ENCODE measurements at regions not wholly inside any gene's neighbourhood (a gene's known extent, or its start where the extent isn't known, plus 50 kb on each side); places are given as distances from the start of the nearest gene placed in this dataset.
"Not testable (repeated sequence)": the region's sequence is repeated elsewhere in the genome, so short reads cannot be mapped to it uniquely, and the experiment has no call there.

DNA sequence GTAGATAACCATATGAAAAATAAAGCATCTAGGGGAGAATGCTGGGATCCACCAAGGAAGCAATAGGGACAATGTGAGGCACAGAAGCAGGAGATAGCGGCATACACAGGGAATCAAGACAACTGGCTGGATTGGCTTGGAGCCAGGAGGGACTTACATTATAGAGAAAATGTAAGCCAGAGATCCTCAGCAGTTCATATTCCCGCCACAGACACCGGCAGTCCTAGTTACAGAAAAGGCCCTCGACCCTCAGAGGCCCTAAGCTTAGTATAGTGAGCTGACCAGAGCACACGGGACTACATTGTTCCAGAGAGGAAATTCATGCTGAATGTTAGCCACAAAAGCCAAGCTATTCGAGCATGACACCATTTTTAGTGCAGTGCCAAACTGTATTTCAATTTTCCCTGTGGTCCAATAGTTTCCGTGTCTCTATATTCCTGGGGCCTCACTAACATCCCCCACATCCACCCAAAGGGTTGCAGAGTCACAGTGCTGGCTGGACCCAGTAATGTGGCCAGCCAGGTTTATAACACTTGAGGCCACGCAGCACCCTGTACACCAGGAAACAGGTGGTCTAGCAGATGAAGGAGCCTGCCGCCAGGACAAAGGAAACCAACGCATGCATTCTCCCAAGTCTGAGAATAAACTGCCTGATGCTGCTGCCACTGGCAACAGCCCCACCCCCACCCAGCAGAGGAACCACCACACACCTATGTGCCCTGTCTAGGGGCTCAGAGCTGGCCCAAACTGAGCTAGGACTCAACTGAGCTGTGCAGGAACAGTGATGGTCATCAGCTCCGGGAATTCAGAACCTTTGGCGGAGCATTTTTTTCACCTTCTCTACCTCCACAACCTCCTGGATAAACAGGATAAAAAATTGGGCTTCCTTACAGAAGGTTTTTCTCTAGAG is 693.2 kb upstream of the CHD1 start:
- H3K27ac Mint-ChIP-seq: no peak overlapping the region
- H3K4me1 Mint-ChIP-seq: no peaks in the 10 kb centered on the region

DNA sequence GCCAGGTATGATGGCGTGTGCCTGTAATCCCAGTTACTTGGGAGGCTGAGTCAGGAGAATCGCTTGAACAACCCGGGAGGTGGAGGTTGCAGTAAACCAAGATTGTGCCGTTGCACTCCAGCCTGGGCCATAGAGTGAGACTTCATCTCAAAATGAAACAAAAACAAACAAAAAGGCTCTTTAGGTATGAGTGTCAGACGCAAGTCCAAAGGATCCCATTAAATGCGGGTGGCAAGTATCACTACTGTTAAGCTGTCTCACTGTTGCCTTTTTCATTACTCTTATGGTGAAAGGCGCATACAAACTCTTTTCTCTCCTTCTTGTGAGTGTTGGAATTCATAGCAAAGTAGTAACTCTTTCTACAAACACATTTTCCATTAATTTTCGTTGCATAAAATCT is 688.5 kb upstream of the CHD1 start:
- DNase-seq: no peak
- Mint-ChIP-seq H3K27ac (no peak overlapping the region), H3K36me3 (no peaks in the 10 kb centered on the region), H3K4me3 (no peak overlapping the region), H3K4me1 (no peaks in the 10 kb centered on the region), H3K27me3 (ENCODE audit: low read depth in 3 of 3) (no peaks in the 10 kb centered on the region), H3K9me3 (peaks cover 4 to 22% (median 12%) of the 10 kb centered on the region in 6 donors)

More for the DNA sequence above, 693.2 kb upstream of the CHD1 start:
- H3K27me3 Mint-ChIP-seq (ENCODE audit: low read depth in 3 of 3): peaks cover 0 to 3% (median 0%) of the 10 kb centered on the region in 3 donors
- H3K36me3 Mint-ChIP-seq: no peaks in the 10 kb centered on the region
- no peak overlapping the region for H3K4me3 Mint-ChIP-seq
- no peak for DNase-seq
- peaks cover 5 to 25% (median 19%) of the 10 kb centered on the region in 6 donors for H3K9me3 Mint-ChIP-seq

DNA sequence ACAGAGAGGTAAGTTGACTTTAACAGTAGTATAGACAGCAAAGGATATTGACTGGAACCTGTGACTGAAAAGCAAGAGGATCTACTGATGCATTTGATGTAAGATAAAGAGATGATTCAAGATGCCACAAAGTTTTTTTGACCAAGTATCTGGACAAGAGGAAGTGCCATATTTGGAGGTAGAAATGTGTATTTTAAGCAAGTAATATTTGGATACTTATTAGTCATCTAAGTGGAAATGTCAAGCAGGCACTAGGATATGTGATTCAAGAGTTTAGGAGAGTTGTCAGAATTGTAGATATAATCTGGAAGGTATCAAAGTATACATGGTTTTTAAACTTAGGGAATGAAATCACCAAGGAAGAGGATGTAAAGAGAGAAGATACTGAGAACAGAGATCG is 686.1 kb upstream of the CHD1 start:
- H3K4me1 Mint-ChIP-seq: no peaks in the 10 kb centered on the region
- DNase-seq: no peak
- no peaks in the 10 kb centered on the region for H3K27me3 Mint-ChIP-seq (ENCODE audit: low read depth in 3 of 3)
- H3K4me3 Mint-ChIP-seq: no peak overlapping the region
- no peak overlapping the region for H3K27ac Mint-ChIP-seq
- H3K36me3 Mint-ChIP-seq: no peaks in the 10 kb centered on the region
- peaks cover 3 to 21% (median 9%) of the 10 kb centered on the region in 6 donors for H3K9me3 Mint-ChIP-seq

DNA sequence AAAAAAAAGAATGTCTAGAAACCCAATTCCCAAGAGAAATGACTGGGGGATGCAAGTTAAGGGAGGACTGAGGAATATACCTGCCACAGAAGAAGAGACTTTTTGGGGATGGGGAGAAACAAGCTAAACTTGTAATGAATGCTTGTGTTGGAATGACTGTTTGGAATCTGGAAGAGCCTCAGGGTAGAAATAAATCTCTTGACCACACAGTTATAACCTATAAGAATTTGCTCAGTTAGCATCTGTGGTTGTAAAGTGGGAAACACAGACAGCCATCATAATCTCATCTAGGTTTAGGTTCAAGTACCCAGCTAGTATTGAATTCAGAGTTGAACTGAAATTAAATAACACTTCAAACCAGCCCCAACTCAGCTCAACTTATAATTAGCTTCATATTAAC is 678.3 kb upstream of the CHD1 start:
- H3K27ac Mint-ChIP-seq: no peak overlapping the region
- no peak for DNase-seq
- no peaks in the 10 kb centered on the region for H3K4me1 Mint-ChIP-seq
- peaks cover 0 to 15% (median 0%) of the 10 kb centered on the region in 6 donors for H3K9me3 Mint-ChIP-seq
- H3K4me3 Mint-ChIP-seq: no peak overlapping the region
- peaks cover 0 to 1% (median 0%) of the 10 kb centered on the region in 3 donors for H3K27me3 Mint-ChIP-seq (ENCODE audit: low read depth in 3 of 3)
- no peaks in the 10 kb centered on the region for H3K36me3 Mint-ChIP-seq

DNA sequence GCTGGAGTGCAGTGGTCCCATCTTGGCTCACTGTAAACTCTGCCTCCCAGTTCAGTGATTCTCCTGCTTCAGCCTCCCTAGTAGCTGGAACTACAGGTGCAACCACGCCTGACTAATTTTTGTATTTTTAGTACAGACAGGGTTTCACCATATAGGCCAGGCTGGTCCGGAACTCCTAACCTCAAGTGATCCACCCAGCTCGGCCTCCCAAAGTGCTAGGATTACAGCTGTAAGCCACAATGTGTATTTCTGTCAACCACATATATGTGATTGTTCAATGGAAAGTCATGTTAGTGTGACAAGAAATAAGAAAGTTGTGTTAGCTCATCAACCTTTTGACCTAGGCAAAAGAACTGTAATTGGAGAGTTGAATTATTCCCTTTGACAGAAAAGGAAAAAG is 677.1 kb upstream of the CHD1 start:
- no peak overlapping the region for H3K27ac Mint-ChIP-seq
- H3K4me3 Mint-ChIP-seq: no peak overlapping the region
- peaks cover 0 to 22% (median 4%) of the 10 kb centered on the region in 6 donors for H3K9me3 Mint-ChIP-seq
- no peaks in the 10 kb centered on the region for H3K36me3 Mint-ChIP-seq
- H3K27me3 Mint-ChIP-seq (ENCODE audit: low read depth in 3 of 3): peaks cover 0 to 1% (median 0%) of the 10 kb centered on the region in 3 donors
- H3K4me1 Mint-ChIP-seq: no peaks in the 10 kb centered on the region
- no peak for DNase-seq

DNA sequence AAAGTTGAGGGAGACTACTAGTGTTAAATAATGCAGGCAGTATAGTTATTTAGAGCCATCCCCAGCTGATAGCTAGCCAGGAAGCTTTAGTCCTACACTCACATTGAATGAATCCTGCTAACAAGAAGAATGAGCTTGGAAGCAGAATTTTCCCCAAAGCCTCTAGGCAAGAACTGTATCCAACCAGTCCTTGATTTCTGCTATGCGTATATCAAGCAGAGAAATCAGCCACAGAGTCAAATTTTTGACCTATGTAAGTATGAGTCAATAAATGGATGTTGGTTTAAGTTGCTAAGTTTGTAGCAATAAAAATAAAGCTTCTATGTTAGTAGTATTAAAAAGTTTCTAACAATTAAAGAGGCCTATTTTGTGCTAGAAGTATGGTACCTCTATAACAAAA is 672.1 kb upstream of the CHD1 start:
- Mint-ChIP-seq H3K4me1 (no peaks in the 10 kb centered on the region), H3K4me3 (no peak overlapping the region), H3K27me3 (ENCODE audit: low read depth in 3 of 3) (peaks cover 0 to 1% (median 0%) of the 10 kb centered on the region in 3 donors), H3K27ac (no peak overlapping the region), H3K36me3 (no peaks in the 10 kb centered on the region), H3K9me3 (peaks cover 0 to 21% (median 8%) of the 10 kb centered on the region in 6 donors)
- DNase-seq: no peak

DNA sequence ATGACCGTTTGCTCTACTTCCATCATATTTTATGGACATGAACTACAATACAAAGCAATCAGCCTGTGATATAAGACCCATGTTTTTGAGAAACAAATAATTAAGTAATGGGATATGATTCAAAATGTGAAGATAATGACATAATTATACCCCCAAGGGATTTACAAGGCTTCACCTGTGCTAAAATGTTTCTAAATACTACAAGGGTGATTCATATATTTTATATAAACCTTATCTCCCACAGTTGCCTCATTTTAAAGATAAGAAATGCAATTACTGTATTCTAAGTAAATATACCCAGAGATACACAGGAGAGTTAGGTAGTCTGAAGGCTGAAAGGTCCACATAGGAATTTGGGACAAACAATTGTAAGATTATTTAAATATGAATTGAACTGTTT is 662.0 kb upstream of the CHD1 start:
- H3K27me3 Mint-ChIP-seq (ENCODE audit: low read depth in 3 of 3): no peaks in the 10 kb centered on the region
- DNase-seq: no peak
- H3K4me3 Mint-ChIP-seq: no peak overlapping the region
- no peak overlapping the region for H3K27ac Mint-ChIP-seq
- peaks cover 0 to 24% (median 19%) of the 10 kb centered on the region in 6 donors for H3K9me3 Mint-ChIP-seq
- H3K36me3 Mint-ChIP-seq: no peaks in the 10 kb centered on the region
- no peaks in the 10 kb centered on the region for H3K4me1 Mint-ChIP-seq

DNA sequence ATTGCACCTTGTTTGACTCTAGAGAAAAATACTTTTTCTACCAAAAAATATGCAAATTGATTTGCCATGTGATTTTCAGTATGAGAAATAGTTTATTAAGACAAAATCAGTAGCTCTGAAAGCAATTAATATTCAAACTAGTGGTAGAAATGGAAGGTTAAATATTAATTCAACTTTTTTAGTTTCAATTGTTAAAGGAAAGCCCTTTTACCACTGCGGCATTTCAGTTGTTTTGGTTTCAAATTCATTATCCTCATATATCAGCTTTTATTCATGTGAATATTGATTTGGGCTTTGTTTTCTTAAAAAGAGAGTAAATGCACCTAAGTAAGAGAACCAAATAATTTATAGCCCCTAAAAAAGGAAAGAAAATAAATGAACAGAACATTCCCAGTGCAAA is 660.6 kb upstream of the CHD1 start:
- Mint-ChIP-seq H3K9me3 (peaks cover 2 to 24% (median 17%) of the 10 kb centered on the region in 6 donors), H3K27ac (no peak overlapping the region), H3K36me3 (no peaks in the 10 kb centered on the region), H3K27me3 (ENCODE audit: low read depth in 3 of 3) (no peaks in the 10 kb centered on the region), H3K4me3 (no peak overlapping the region), H3K4me1 (no peaks in the 10 kb centered on the region)
- DNase-seq: no peak

DNA sequence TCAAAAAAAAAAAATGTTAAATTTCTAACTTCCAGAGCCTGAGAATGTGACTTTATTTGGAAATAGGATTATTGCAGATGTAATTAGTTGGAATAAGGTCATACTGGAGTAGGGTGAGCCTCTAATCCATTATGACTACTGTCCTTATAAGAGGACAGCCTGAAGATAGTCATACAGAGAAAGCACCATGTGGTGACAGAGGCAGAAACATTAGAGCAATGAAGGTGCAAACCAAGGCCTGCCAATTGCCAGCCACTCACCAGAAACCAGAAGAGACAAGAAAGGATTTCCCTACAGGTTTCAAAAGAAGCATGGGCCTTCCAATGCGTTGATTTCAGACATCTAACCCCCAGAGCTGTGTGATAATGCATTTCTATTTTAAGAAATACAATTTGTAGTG is 659.2 kb upstream of the CHD1 start:
- Mint-ChIP-seq H3K27me3 (ENCODE audit: low read depth in 3 of 3) (no peaks in the 10 kb centered on the region), H3K9me3 (peaks cover under 1 to 24% (median 17%) of the 10 kb centered on the region in 6 donors), H3K4me3 (no peak overlapping the region), H3K4me1 (no peaks in the 10 kb centered on the region), H3K27ac (no peak overlapping the region), H3K36me3 (no peaks in the 10 kb centered on the region)
- DNase-seq: no peak

DNA sequence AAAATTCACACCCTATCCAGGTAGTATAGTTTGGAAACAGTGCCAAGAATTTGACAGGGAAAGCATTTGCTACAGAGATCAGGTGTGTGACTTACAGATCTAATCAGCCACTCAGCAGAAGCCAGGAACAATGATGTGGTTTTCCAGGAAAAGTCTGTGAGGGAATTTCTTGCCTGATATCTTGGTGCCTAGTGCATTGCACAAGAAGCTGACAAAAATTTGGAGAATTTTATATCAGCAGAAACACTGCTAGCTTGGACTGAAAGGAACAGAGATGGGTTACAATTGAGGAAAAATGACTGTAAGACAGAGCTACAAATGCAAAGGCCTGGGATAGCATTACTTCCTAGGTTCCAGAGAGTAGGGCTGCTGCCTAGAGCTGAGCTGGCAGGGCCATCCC is 658.1 kb upstream of the CHD1 start:
- Mint-ChIP-seq H3K27ac (no peak overlapping the region), H3K36me3 (no peaks in the 10 kb centered on the region), H3K27me3 (ENCODE audit: low read depth in 3 of 3) (no peaks in the 10 kb centered on the region), H3K4me1 (no peaks in the 10 kb centered on the region), H3K4me3 (no peak overlapping the region), H3K9me3 (peaks cover 0 to 24% (median 17%) of the 10 kb centered on the region in 6 donors)
- DNase-seq: no peak

DNA sequence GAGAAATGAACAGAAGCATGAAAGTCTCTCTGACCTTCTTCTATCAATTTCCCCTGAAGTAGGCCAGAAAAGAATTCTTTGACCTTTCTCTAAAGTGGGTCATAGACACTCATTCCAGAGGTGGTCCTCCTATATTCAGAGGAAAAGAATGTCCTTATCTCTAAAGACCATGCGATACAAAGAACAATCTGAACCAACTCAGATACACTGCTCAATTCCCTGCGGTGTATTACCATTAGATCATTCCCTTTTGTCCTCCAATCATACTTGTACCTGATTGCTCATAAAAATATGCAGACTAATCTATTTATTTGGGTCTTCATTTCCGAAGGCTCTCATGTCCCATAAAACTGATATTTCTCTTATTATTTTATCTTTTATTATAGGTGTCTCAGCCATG is 652.4 kb upstream of the CHD1 start:
- not testable (repeated sequence) for H3K4me3 Mint-ChIP-seq; H3K27ac Mint-ChIP-seq; H3K27me3 Mint-ChIP-seq (ENCODE audit: low read depth in 3 of 3); H3K36me3 Mint-ChIP-seq; H3K4me1 Mint-ChIP-seq; DNase-seq; H3K9me3 Mint-ChIP-seq

DNA sequence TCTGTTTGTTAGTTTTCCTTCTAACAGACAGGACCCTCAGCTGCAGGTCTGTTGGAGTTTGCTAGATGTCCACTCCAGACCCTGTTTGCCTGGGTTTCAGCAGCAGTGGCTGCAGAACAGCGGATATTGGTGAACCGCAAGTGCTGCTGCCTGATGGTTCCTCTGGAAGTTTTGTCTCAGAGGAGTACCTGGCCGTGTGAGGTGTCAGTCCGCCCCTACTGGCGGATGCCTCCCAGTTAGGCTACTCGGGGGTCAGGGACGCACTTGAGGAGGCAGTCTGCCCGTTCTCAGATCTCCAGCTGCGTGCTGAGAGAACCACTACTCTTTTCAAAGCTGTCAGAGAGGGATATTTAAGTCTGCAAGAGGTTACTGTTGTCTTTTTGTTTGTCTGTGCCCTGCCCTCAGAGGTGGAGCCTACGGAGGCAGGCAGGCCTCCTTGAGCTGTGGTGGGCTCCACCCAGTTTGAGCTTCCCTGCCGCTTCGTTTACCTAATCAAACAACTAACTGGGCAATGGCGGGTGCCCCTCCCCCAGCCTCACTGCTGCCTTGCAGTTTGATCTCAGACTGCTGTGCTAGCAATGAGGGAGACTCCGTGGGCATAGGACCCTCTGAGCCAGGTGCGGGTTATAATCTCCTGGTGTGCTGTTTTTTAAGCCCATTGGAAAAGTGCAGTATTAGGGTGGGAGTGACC is 634.3 kb upstream of the CHD1 start:
- DNase-seq; H3K4me3 Mint-ChIP-seq; H3K27me3 Mint-ChIP-seq (ENCODE audit: low read depth in 3 of 3); H3K27ac Mint-ChIP-seq; H3K36me3 Mint-ChIP-seq; H3K4me1 Mint-ChIP-seq: not testable (repeated sequence)
- peaks cover 7 to 19% (median 12%) of the 10 kb centered on the region in 6 donors for H3K9me3 Mint-ChIP-seq

DNA sequence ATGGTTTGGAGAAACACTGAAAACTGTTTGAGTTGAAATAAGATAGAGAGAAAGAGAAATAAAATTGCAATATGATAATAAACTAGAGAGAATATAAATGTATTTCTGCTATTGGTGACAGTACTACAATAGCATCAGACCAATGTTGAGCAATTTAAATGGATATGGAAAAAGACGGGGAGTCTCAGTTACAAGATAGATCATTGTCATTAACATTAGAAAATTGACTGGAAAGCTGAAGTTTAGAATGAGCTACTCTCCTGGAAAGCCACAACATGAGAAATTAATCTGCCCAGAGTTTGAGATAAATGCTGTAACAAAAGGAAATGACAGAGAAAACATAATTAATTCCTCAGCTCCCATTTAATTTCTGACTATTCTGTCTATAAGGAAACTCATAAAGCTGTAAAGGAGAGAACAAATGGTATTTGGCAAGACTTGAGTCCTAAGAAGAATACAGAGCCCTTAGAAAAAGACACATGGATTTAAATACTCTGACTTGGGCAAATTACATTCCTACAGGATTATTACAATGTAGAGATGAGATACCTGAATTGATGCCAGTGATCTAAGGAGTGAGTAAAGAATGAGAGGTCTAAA is 624.5 kb upstream of the CHD1 start:
- no peak for DNase-seq
- Mint-ChIP-seq H3K4me3 (no peak overlapping the region), H3K9me3 (peaks cover 0 to 7% (median 0%) of the 10 kb centered on the region in 6 donors), H3K27me3 (ENCODE audit: low read depth in 3 of 3) (peaks cover 0 to 1% (median 0%) of the 10 kb centered on the region in 3 donors), H3K27ac (no peak overlapping the region), H3K36me3 (no peaks in the 10 kb centered on the region), H3K4me1 (no peaks in the 10 kb centered on the region)

DNA sequence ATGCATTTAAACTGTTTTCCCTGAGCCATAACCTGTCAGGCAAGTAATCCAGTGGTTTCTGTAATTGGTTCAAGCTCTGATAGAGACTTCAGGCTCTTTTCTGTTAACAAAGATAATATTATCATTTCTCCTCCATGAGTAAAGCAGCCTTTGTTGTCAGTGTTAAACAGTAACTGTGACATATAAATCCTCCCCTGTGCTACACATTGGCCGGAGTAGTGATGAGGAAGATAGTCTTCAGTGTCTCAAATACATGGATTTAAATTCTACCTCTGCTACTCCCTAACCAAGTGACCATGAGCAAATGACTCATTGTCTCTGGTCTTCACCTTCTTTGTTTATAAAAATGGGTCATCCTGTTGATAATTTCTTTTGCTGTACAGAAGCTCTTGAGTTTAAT is 615.5 kb upstream of the CHD1 start:
- H3K4me1 Mint-ChIP-seq: no peaks in the 10 kb centered on the region
- H3K27ac Mint-ChIP-seq: no peak overlapping the region
- peaks cover 0 to 1% (median 0%) of the 10 kb centered on the region in 3 donors for H3K27me3 Mint-ChIP-seq (ENCODE audit: low read depth in 3 of 3)
- no peaks in the 10 kb centered on the region for H3K36me3 Mint-ChIP-seq
- peaks cover 0 to 9% (median 4%) of the 10 kb centered on the region in 6 donors for H3K9me3 Mint-ChIP-seq
- H3K4me3 Mint-ChIP-seq: no peak overlapping the region
- DNase-seq: no peak

Measured in immature natural killer cell (primary cell).